ENCODE measurements at regions not wholly inside any gene's neighbourhood (a gene's known extent, or its start where the extent isn't known, plus 50 kb on each side); places are given as distances from the start of the nearest gene placed in this dataset.

- ChIA-PET CTCF (no interaction called here), RAD21 (ENCODE audit: unreplicated experiment) (no interaction called here), SMC1A (ENCODE audit: uncharacterized antibody, unreplicated experiment) (interaction anchor here (1.0 kb wide), 2 partner anchors 21 to 35 kb away, joined by 3 to 4 read pairs; no protein-coding TSS in a partner anchor), POLR2A (no interaction called here)
- no peak overlapping the region for H2AFZ ChIP-seq (ENCODE audit: control insufficient read depth, low read depth, low read length)
- H3K4me2 ChIP-seq (ENCODE audit: control insufficient read depth, insufficient read depth) = no peak overlapping the region
- H3K4me3 ChIP-seq = no peak overlapping the region
- no peaks in the 10 kb centered on the region for H3K27me3 ChIP-seq (replicated peaks in 1 of 2; ENCODE audit: control insufficient read depth in 2 of 2, insufficient read depth in 2 of 2, low read length in 1 of 2)
- FAIRE-seq (no peak), ATAC-seq (no peak), DNase-seq (ENCODE audit: low read depth, low spot score) (no peak)
- no peaks in the 10 kb centered on the region for H3K79me2 ChIP-seq (ENCODE audit: control insufficient read depth, insufficient read depth, low read length)
- H3K9me3 ChIP-seq (replicated peaks; ENCODE audit: control insufficient read depth, insufficient read depth, low read length) = no peaks in the 10 kb centered on the region
- H3K27ac ChIP-seq (ENCODE audit: control insufficient read depth, insufficient read depth) = no peak overlapping the region
- in situ Hi-C loops (cut with MboI) (no loop called here), intact Hi-C loops (cut with micrococcal nuclease; ENCODE audit: unreplicated experiment) (no loop called here)
- no peaks in the 10 kb centered on the region for H4K20me1 ChIP-seq (ENCODE audit: control insufficient read depth, insufficient read depth)
- 52% methylated on average over 7 of the region's 7 CpGs for WGBS (ENCODE audit: insufficient coverage, insufficient replicate concordance, low lambda C conversion rate, missing lambda C conversion rate)
- BruUV-seq (replicated peaks) = no TSS peak
- TF ChIP-seq SUZ12 (IDR thresholded peaks at IDR 0.05; ENCODE audit: unreplicated experiment) (no peak), RAD51 (IDR thresholded peaks at IDR 0.05) (no peak), ZBED1 (IDR thresholded peaks at IDR 0.05; ENCODE audit: borderline replicate concordance) (no peak), BCLAF1 (IDR thresholded peaks at IDR 0.05) (no peak), POLR2AphosphoS5 (IDR thresholded peaks at IDR 0.05; ENCODE audit: low read length) (no peak), HDAC2 (IDR thresholded peaks at IDR 0.05) (no peak), MTA2 (IDR thresholded peaks at IDR 0.05; ENCODE audit: low read depth) (no peak), ATF7 (IDR thresholded peaks at IDR 0.05; ENCODE audit: low read depth) (no peak), SMARCA5 (IDR thresholded peaks at IDR 0.05) (no peak), WRNIP1 (IDR thresholded peaks at IDR 0.05; ENCODE audit: borderline replicate concordance, low read depth, low read length) (no peak), RFX5 (IDR thresholded peaks at IDR 0.05; ENCODE audit: low read depth, low read length) (no peak), EZH2 (IDR thresholded peaks at IDR 0.05; ENCODE audit: borderline replicate concordance, control insufficient read depth, low read depth, low read length) (no peak), ZNF274 (IDR thresholded peaks at IDR 0.05; ENCODE audit: insufficient read depth, insufficient read length) (no peak)
- H3K4me1 ChIP-seq (ENCODE audit: control insufficient read depth, insufficient read depth, low read length) = no peaks in the 10 kb centered on the region
- no peak overlapping the region for H3K9ac ChIP-seq (ENCODE audit: control insufficient read depth, insufficient read depth, low read length)
- no peaks in the 10 kb centered on the region for H3K36me3 ChIP-seq (ENCODE audit: control insufficient read depth in 2 of 2, insufficient read depth in 2 of 2, low read length in 1 of 2)
Measured at GRCh38 chr7:40986351-40986873, 716.5 kb downstream of the INHBA start.

Measured in GM12878 (cell line).